ENCODE measurements at regions not wholly inside any gene's neighbourhood (a gene's known extent, or its start where the extent isn't known, plus 50 kb on each side); places are given as distances from the start of the nearest gene placed in this dataset.

- no peak for TF ChIP-seq CTCF (IDR thresholded peaks at IDR 0.05)
- no peak for TF ChIP-seq EP300 (IDR thresholded peaks at IDR 0.05)
Observed at GRCh38 chr15:69854001-69854400, 243.7 kb downstream of the TLE3 start.
